ENCODE measurements at regions not wholly inside any gene's neighbourhood (a gene's known extent, or its start where the extent isn't known, plus 50 kb on each side); places are given as distances from the start of the nearest gene placed in this dataset.

DNA sequence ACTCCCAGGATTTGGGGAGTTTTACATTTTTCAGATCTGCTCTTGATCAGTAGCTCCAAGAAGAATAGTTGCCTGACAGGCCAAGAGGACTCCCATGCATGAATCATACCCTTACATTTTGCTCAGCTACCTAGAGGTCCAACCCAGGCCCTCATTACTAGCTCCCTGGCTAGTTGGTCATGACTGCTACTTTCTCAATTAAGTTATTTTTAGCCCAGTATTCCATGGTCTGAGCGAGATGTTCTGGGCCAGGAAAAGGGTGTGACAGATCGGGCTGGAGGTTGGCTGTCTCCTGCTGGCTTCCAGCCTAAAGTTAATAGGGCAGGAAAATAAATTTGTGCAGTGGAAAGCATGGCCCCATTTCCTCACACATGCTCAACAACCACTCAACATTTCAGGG is 379.2 kb downstream of the GRIN2B start:
- DNase-seq (ENCODE audit: low read depth in 3 of 3, low spot score in 2 of 3), result no peak

- no peak for DNase-seq (ENCODE audit: low read depth in 3 of 3, low spot score in 2 of 3)
Observed at GRCh38 chr12:13599176-13599575, 382.2 kb downstream of the GRIN2B start.

GRCh38 chr12:13597837-13598236 is 383.6 kb downstream of the GRIN2B start:
- no peak for DNase-seq (ENCODE audit: low read depth in 3 of 3, low spot score in 2 of 3)

DNA sequence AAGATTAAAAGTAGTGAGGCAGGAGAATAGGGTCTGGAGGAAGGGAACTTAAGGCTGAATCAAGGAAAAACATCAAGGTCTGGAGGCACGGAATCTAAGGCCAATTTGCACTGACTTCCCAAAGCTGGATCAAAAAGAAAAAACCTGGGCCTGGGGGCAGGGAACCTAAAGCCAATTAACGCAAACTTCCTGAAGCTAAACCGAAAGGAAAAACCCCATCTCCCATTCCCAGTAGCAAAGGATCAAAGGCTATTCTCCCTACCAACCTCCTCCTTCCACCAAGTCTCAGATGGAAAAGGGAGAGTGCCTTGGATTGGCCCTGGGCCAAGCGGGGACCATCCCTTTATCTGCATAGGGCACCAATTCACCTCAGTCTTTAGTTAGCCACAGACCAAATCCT is 384.2 kb downstream of the GRIN2B start:
- DNase-seq (ENCODE audit: low read depth in 3 of 3, low spot score in 2 of 3), result no peak

DNA sequence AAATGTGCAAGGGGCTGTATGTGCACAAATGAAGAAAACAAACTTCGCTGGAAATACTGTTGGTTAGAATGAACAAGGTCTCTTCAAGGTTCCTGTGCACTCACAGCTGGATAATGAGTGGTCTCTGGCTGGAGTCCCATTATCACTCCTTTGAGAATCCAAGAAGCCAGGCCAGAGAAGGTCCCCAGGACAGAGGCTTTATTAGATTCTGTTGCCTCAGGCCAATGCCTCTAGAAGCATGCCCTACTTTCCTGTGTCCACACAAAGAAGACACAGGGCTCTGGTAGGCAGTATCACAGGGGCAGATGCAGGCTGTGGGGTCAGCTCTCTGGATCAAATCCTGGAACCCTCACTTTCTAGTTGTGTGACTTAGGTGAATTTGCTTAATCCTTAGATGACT is 384.7 kb downstream of the GRIN2B start:
- DNase-seq (ENCODE audit: low read depth in 3 of 3, low spot score in 2 of 3), result no peak

DNA sequence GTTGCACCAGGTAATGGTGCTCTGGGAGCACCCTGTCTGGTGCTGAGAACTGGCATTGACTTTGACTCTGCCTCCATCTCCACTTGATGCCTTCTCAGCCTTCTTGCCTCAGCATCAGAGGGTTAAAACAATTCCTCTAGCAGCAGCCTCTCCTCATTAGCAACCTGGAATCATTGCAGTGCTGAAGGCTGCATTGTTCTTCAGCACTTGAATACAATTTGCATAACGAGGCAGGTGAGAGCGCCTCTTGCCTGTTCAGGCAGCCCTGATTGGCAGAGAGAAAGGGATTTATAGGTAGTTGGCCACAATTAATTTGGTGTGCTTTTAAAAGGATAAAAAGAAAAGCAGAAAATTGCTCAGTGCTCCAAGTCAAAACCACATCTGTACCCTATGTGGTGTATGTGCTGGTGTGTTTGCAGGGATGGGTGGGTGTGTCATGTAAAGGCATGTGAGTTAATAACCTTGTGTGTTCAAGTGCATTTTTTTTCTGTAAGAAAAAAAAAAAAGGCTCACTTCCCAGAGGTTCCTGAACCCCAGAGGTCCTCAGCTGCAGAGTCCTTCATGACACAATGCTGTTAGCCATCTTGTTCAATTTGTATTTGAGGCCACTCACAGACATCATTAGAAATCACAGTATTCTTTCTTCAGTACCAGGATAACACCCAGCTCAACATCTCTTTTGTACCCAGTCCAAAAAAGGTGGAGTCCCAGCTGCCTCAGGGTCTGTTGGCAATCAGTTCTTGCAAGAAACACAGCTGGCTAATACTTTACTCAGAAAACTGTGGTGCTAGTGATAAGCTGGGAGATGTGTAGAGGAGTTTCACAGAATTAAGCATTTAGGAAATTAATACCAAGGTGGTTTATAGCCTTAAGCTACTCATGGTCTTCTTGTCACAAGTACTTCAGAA is 385.6 kb downstream of the GRIN2B start:
- DNase-seq (ENCODE audit: low read depth in 3 of 3, low spot score in 2 of 3), result no peak

DNA sequence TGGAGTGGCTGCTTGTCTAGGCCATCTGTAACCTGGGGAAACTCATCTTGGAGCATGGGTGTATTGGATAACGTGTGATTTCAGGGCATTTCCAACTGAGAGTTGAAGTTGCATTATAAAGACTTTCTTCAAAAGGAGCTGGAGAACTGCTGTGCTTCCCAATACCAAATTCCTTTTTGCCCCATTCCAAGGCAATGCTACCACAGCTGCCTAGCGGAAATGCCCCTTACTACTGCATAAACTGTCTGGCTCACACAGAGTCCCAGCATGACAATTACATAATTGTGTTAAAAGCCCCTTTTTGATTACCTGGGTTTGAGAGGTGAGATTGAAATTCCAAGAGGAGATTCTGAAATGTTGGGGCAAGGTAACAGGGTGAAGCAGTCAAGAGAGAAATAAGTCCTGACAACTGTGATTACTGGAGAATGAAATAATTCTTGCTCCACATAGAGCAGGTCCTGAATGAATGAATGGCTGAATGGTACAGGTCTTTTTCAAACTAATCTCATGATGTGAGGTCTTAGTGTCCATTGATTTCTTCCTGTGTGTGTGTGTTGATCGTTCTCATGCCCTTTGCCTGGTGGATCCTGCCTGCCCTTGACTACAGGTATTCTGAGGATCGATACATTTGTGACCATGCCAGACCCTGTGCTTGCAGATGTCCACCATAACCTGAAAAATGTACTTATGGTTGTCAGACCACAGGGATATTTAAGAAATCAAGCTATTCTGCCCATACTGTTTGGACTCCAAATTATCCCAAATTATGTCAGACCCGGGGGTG is 386.5 kb downstream of the GRIN2B start:
- DNase-seq (ENCODE audit: low read depth in 3 of 3, low spot score in 2 of 3), result no peak

DNA sequence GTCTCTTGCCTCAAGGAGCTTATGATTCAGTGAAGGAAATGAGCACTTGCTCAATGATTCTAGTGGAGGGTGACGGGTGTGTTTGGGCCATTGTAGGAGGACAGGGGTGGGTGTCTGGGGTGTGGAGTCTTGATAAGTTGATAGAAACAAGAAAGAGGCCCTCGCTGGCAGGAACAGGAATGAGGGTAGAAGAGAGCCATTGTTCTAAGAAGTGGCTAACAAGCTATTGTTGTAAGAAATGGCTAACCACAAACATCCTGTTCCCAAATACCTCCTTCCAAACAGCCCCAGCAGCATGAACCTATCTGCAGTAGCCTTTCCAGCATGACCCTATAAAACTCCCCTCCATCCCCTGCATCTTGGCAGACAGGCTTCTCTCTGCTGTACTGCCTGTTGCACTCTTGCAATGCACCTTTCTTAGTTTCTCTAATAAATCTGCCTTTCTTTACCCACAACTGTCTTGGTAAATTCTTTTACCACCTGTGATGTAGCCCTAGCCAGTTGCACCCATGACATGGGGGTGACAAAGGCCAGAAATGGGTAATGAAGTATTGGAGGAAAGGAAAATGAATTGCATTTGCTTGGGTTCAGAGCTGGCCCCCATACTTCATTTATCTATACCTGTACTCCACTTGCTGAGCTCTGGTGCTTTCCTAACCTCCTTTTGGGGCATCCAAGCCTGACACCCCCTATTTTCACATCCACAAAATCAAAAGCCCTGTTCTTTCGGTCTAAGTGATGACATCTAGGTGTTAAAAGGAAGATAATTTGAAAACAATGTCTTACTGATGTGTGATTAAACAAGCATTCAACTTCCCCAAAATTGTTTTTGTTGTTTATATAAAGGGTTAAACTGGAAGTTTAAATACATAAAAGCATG is 389.1 kb downstream of the GRIN2B start:
- DNase-seq (ENCODE audit: low read depth in 3 of 3, low spot score in 2 of 3), result no peak

DNA sequence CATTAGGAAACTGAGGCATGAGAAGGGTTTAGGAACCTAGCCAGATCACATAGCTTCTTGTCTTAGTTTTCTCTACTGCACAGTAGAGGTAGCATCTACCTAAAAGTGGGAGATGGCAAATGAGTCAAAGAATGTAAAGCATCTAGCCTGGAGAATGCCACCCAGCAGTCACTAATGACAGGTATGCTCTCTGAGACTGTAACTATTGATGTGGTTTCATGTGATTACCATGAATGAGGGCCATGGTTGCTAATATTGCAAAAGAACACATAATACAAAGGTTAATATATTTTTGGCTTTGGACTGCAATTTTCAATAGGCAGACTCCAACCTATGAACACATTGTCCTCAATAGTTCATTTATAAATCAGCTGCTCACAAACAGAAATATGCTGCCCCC is 389.9 kb downstream of the GRIN2B start:
- no peak for DNase-seq (ENCODE audit: low read depth in 3 of 3, low spot score in 2 of 3)

DNA sequence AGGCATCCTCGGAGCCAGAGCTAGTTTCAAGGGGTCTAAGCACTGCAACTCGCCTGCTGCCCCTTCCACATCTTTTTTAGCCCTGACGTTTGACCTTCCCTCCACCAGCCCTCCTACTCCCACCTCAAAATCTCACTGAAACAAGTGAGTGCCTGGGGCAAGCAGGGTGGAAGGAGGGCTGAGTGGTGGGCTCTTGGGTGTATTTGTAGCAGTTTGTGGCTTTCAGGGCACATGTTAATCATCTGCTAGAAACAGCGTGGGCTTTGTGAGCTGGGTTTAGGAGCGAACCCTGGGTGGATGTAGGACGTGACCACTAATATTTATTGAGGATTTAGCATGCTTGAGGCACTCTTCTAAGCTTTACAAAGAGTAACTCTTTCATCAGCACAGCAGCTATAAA is 390.3 kb downstream of the GRIN2B start:
- no peak for DNase-seq (ENCODE audit: low read depth in 3 of 3, low spot score in 2 of 3)

- no peak for DNase-seq (ENCODE audit: low read depth in 3 of 3, low spot score in 2 of 3)
Observed at GRCh38 chr12:13588574-13588973, 392.0 kb downstream of the EMP1 start.

GRCh38 chr12:13587721-13588390 is 391.3 kb downstream of the EMP1 start:
- no peak for DNase-seq (ENCODE audit: low read depth in 3 of 3, low spot score in 2 of 3)

- DNase-seq (ENCODE audit: low read depth in 3 of 3, low spot score in 2 of 3), result no peak
Observed at GRCh38 chr12:13586361-13586760, 389.8 kb downstream of the EMP1 start.

DNA sequence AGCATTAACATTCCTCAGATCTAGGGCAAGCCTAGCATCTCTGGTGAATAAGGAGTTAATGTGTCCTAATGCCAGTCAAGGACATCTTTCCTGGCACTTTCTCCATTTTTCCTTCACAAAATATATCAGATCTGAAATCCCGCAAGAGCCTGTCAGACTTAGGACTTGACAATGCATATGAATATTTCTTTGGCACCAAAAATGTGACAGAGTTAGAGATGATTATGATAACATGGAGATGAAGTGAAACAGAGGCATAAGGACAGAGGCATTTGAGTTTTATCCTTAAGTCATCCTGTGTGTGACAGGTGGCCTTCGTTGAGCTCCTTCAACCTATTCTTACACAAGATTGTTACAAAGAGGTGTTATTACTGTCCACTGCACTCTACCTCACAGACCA is 388.0 kb downstream of the EMP1 start:
- no peak for DNase-seq (ENCODE audit: low read depth in 3 of 3, low spot score in 2 of 3)

DNA sequence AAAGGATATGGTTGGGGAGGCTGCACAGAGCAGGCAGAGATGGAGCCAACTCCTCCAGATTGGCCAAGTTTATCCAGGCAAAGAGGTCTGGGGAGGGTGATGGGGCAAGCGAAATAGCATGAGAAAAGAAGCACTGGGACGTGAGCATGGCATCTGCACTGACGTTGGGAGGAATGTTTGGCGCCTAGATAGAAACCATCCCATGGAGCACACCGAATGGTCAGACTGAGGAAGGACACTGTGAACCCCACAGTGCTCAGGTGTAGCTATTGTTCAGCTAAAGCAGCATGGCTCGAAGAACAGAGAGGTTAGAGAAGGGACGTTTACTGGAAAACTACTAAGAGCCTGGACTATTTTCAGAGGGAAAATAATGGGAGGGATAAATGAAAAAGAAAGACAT is 387.1 kb downstream of the EMP1 start:
- no peak for DNase-seq (ENCODE audit: low read depth in 3 of 3, low spot score in 2 of 3)

DNA sequence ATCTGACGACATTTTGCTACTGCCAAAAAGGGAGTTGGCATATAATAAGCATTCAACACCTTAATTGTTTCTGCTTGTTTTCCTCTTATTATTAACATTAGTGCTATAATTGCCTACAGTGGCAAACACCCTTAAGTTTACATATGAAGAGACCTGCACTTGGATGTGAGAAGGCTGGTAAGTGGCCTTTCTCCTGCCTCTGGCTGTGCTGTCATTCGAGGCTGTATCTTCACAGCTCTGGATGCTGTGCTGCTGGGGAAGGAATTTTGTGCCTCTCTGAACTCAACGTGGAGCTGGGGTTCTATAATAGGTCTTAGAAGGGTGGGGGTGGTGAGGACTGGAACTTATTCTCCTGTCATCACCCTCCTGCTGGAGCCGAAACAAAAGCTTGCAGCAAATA is 385.9 kb downstream of the EMP1 start:
- DNase-seq (ENCODE audit: low read depth in 3 of 3, low spot score in 2 of 3), result no peak

- no peak for DNase-seq (ENCODE audit: low read depth in 3 of 3, low spot score in 2 of 3)
Observed at GRCh38 chr12:13581031-13581430, 384.5 kb downstream of the EMP1 start.

GRCh38 chr12:13580206-13580605 is 383.7 kb downstream of the EMP1 start:
- DNase-seq (ENCODE audit: low read depth in 3 of 3, low spot score in 2 of 3), result no peak

GRCh38 chr12:13576935-13577500 is 380.5 kb downstream of the EMP1 start:
- no peak for DNase-seq (ENCODE audit: low read depth in 3 of 3, low spot score in 2 of 3)

GRCh38 chr12:13573698-13574321 is 377.3 kb downstream of the EMP1 start:
- DNase-seq (ENCODE audit: low read depth in 3 of 3, low spot score in 2 of 3), result no peak
